ENCODE measurements at regions not wholly inside any gene's neighbourhood (a gene's known extent, or its start where the extent isn't known, plus 50 kb on each side); places are given as distances from the start of the nearest gene placed in this dataset.

- TF ChIP-seq CHD7 (IDR thresholded peaks at IDR 0.05; ENCODE audit: insufficient replicate concordance, low read length) (no peak), KDM4A (IDR thresholded peaks at IDR 0.05; ENCODE audit: low read depth, low read length, severe bottlenecking) (no peak), USF2 (IDR thresholded peaks at IDR 0.05; ENCODE audit: low read length) (no peak), JUND (IDR thresholded peaks at IDR 0.05; ENCODE audit: low read length) (no peak), KDM1A (IDR thresholded peaks at IDR 0.05; ENCODE audit: borderline replicate concordance, low read length) (no peak)
Observed at GRCh38 chr18:56521263-56521662, 117.1 kb downstream of the TXNL1 start (continued).

All from H1 (cell line).